ENCODE measurements at regions not wholly inside any gene's neighbourhood (a gene's known extent, or its start where the extent isn't known, plus 50 kb on each side); places are given as distances from the start of the nearest gene placed in this dataset.
"Not testable (repeated sequence)": the region's sequence is repeated elsewhere in the genome, so short reads cannot be mapped to it uniquely, and the experiment has no call there.

- TF ChIP-seq NFRKB (IDR thresholded peaks at IDR 0.05) (no peak), ZNF384 (IDR thresholded peaks at IDR 0.05) (no peak), FOXK2 (IDR thresholded peaks at IDR 0.05) (no peak), FOXM1 (IDR thresholded peaks at IDR 0.05; ENCODE audit: borderline replicate concordance) (no peak), SP1 (IDR thresholded peaks at IDR 0.05) (no peak), ELF4 (IDR thresholded peaks at IDR 0.05) (no peak), CTBP1 (IDR thresholded peaks at IDR 0.05; ENCODE audit: borderline replicate concordance) (no peak), L3MBTL2 (conservative IDR thresholded peaks at IDR 0.05) (no peak)
- ChIA-PET POLR2A (no interaction called here), CTCF (no interaction called here)
- no peak for DNase-seq (ENCODE audit: extremely low spot score)
Measured at GRCh38 chr9:13444245-13445102, 165.0 kb upstream of the MPDZ start.

- ChIA-PET POLR2A (no interaction called here), CTCF (no interaction called here)
- no peak for DNase-seq (ENCODE audit: extremely low spot score)
- TF ChIP-seq SUZ12 (IDR thresholded peaks at IDR 0.05): no peak
- TF ChIP-seq FOXA1 (IDR thresholded peaks at IDR 0.05): no peak
- TF ChIP-seq ARNT (IDR thresholded peaks at IDR 0.05): no peak
- TF ChIP-seq FOXK2 (IDR thresholded peaks at IDR 0.05): no peak
- no peak for TF ChIP-seq L3MBTL2 (conservative IDR thresholded peaks at IDR 0.05)
- TF ChIP-seq NFRKB (IDR thresholded peaks at IDR 0.05): no peak
- TF ChIP-seq FOXM1 (IDR thresholded peaks at IDR 0.05; ENCODE audit: borderline replicate concordance): no peak
Measured at GRCh38 chr9:13443346-13444244, 164.1 kb upstream of the MPDZ start.

GRCh38 chr9:13439685-13440476 lies 160.4 kb upstream of the MPDZ start:
- no peak for DNase-seq (ENCODE audit: extremely low spot score)
- POLR2A ChIA-PET: no interaction called here
- TF ChIP-seq SUZ12 (IDR thresholded peaks at IDR 0.05): no peak
- no peak for TF ChIP-seq ARNT (IDR thresholded peaks at IDR 0.05)
- CTCF ChIA-PET: no interaction called here

- TF ChIP-seq FOXK2 (IDR thresholded peaks at IDR 0.05) (no peak), ZNF384 (IDR thresholded peaks at IDR 0.05) (no peak), TARDBP (IDR thresholded peaks at IDR 0.05) (no peak)
- no peak for DNase-seq (ENCODE audit: extremely low spot score)
- ChIA-PET CTCF (no interaction called here), POLR2A (no interaction called here)
Measured at GRCh38 chr9:13437866-13438265, 158.4 kb upstream of the MPDZ start.

DNA sequence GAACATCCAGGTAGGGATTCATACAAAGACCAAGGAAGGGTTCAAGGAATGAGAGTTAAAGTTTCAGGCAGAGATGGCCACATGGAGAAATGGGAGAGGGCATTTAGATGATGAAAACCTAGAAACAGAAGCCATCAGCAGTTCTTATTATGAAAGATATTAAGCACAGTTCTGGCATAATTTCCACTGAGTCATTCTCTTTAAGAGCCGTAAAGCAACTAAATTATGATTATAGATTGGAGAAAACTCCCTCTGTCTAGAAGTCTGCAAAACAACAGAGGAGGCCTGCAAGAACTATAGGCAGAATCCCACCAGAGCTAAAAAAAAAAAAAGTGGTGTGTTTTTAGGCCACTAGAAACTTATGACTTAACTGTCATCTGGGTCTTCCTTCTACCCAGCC lies 157.1 kb upstream of the MPDZ start:
- ChIA-PET CTCF (no interaction called here), POLR2A (interaction anchor here (0.6 kb wide), 1 partner anchor 832 kb away, joined by 4 read pairs; no protein-coding TSS in a partner anchor)
- no peak for TF ChIP-seq ARNT (IDR thresholded peaks at IDR 0.05)
- TF ChIP-seq BHLHE40 (IDR thresholded peaks at IDR 0.05; ENCODE audit: borderline replicate concordance): no peak
- TF ChIP-seq CTBP1 (IDR thresholded peaks at IDR 0.05; ENCODE audit: borderline replicate concordance): no peak
- TF ChIP-seq NFRKB (IDR thresholded peaks at IDR 0.05): no peak
- TF ChIP-seq, protein P1, sequence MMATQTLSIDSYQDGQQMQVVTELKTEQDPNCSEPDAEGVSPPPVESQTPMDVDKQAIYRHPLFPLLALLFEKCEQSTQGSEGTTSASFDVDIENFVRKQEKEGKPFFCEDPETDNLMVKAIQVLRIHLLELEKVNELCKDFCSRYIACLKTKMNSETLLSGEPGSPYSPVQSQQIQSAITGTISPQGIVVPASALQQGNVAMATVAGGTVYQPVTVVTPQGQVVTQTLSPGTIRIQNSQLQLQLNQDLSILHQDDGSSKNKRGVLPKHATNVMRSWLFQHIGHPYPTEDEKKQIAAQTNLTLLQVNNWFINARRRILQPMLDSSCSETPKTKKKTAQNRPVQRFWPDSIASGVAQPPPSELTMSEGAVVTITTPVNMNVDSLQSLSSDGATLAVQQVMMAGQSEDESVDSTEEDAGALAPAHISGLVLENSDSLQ (IDR thresholded peaks at IDR 0.05): no peak
- TF ChIP-seq FOXA1 (IDR thresholded peaks at IDR 0.05): no peak
- no peak for TF ChIP-seq L3MBTL2 (conservative IDR thresholded peaks at IDR 0.05)
- TF ChIP-seq ZNF384 (IDR thresholded peaks at IDR 0.05): no peak
- no peak for TF ChIP-seq HDGF (IDR thresholded peaks at IDR 0.05; ENCODE audit: borderline replicate concordance)
- no peak for TF ChIP-seq FOXK2 (IDR thresholded peaks at IDR 0.05)
- TF ChIP-seq FOXM1 (IDR thresholded peaks at IDR 0.05; ENCODE audit: borderline replicate concordance): no peak
- no peak for TF ChIP-seq SP1 (IDR thresholded peaks at IDR 0.05)
- TF ChIP-seq ELF4 (IDR thresholded peaks at IDR 0.05): no peak
- TF ChIP-seq SUZ12 (IDR thresholded peaks at IDR 0.05): no peak

GRCh38 chr9:13433453-13433852 lies 154.0 kb upstream of the MPDZ start:
- POLR2A ChIA-PET; CTCF ChIA-PET; DNase-seq (ENCODE audit: extremely low spot score): not testable (repeated sequence)

More for the DNA sequence above, 157.1 kb upstream of the MPDZ start:
- DNase-seq (ENCODE audit: extremely low spot score): no peak

- POLR2A ChIA-PET: no interaction called here
- no peak for DNase-seq (ENCODE audit: extremely low spot score)
- CTCF ChIA-PET: no interaction called here
- TF ChIP-seq HDGF (IDR thresholded peaks at IDR 0.05; ENCODE audit: borderline replicate concordance): no peak
- TF ChIP-seq, protein P1 (IDR thresholded peaks at IDR 0.05): no peak
- TF ChIP-seq BHLHE40 (IDR thresholded peaks at IDR 0.05; ENCODE audit: borderline replicate concordance): no peak
- TF ChIP-seq LEF1 (IDR thresholded peaks at IDR 0.05; ENCODE audit: borderline replicate concordance): no peak
- TF ChIP-seq FOXM1 (IDR thresholded peaks at IDR 0.05; ENCODE audit: borderline replicate concordance): no peak
- no peak for TF ChIP-seq TARDBP (IDR thresholded peaks at IDR 0.05)
Measured at GRCh38 chr9:13432904-13433303, 153.4 kb upstream of the MPDZ start.

Data from HEK293T (cell line).